ENCODE measurements at regions not wholly inside any gene's neighbourhood (a gene's known extent, or its start where the extent isn't known, plus 50 kb on each side); places are given as distances from the start of the nearest gene placed in this dataset.
A peak's percentile ranks its signal among the peaks of the same experiment; 100 is the strongest.

DNA sequence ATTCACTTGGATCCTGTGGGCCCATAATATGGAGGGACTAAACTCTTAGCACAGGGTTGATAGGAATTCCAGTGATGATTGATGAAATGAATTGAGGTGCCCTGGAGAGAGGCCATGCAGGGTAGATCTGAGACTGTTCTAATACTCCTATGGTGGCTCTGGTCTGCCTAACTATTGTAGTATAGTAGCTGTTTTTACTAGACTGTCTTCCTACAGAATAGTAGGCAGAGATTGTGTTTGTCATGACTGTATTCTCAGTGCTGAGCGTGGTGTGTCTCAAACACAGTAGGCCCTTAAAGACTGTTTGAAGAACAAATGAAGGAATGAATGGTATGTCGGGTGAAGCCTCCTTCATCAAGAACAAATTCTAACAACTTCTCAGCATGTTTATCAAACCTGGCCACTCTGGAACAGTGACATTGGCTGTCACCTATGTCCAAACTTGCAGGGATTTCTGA lies 107.0 kb upstream of the SESN3 start:
- Histone ChIP-seq H3K27ac (ENCODE audit: low read depth in 2 of 2, low read length in 2 of 2) (peak overlapping the region; percentile 36 to 62), H3K27me3 (ENCODE audit: control insufficient read depth, insufficient read depth, low read length) (no peaks in the 10 kb centered on the region), H3K4me1 (ENCODE audit: control insufficient read depth in 2 of 3, insufficient read depth in 2 of 3, low read depth in 1 of 3, low read length in 3 of 3) (peaks cover 17 to 25% (median 22%) of the 10 kb centered on the region in 3 donors), H3K36me3 (ENCODE audit: control insufficient read depth in 2 of 3, insufficient read depth in 3 of 3, low read length in 3 of 3) (no peaks in the 10 kb centered on the region), H3K9ac (ENCODE audit: low read length in 3 of 3) (no peak overlapping the region), H3K9me3 (ENCODE audit: control insufficient read depth in 2 of 3, insufficient read depth in 1 of 3, low read length in 3 of 3) (no peaks in the 10 kb centered on the region), H3K4me3 (ENCODE audit: low read length in 3 of 3) (no peak overlapping the region)
- DNase-seq: no peak
- intact Hi-C loops (cut with DNase I): no loop called here
- TF ChIP-seq, protein P1, sequence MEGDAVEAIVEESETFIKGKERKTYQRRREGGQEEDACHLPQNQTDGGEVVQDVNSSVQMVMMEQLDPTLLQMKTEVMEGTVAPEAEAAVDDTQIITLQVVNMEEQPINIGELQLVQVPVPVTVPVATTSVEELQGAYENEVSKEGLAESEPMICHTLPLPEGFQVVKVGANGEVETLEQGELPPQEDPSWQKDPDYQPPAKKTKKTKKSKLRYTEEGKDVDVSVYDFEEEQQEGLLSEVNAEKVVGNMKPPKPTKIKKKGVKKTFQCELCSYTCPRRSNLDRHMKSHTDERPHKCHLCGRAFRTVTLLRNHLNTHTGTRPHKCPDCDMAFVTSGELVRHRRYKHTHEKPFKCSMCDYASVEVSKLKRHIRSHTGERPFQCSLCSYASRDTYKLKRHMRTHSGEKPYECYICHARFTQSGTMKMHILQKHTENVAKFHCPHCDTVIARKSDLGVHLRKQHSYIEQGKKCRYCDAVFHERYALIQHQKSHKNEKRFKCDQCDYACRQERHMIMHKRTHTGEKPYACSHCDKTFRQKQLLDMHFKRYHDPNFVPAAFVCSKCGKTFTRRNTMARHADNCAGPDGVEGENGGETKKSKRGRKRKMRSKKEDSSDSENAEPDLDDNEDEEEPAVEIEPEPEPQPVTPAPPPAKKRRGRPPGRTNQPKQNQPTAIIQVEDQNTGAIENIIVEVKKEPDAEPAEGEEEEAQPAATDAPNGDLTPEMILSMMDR (IDR thresholded peaks at IDR 0.05; ENCODE audit: borderline replicate concordance, extremely low read depth, insufficient read depth): no peak
- no peak for FAIRE-seq

DNA sequence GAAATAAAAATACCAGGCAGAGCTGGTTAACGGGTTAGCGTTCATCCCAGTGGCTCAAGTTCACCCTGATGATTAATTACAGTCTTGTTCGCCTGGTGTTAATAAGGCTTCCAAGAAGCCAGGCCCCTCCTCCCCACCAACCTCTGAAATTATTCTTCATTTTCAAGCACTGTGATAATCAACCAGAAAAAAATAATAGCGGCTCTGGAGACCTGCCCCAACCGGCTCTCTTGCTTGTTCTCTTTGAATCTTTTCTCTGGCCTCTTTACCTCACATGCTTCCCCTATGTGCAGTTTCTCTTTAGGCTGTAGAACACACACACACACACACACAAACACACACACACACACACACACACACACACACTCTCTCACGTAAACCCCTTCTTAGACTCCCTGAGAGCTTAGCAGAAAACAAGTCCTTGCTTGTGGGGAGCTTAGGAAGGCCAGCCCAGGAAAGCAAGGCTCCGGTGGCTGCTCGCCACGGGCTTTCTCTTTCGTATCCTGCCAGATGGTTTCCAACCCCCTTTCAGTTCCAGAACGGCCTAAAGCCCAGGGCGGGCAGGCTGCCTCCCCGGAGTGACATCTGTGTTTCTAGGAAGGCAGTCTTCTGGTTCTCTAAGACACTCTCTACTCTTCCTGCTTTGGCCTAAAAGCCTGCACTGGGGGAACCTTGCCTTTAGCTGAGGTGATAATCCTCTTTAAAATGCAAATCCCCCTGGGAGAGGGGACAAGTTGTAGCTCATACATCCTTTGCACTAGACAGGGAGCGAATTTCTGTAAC lies 106.4 kb upstream of the SESN3 start:
- TF ChIP-seq, protein P1 (IDR thresholded peaks at IDR 0.05; ENCODE audit: borderline replicate concordance, extremely low read depth, insufficient read depth): no peak
- peak; percentile 51 to 79 (median 57) for DNase-seq
- FAIRE-seq: no peak
- Histone ChIP-seq H3K9me3 (ENCODE audit: control insufficient read depth in 2 of 3, insufficient read depth in 1 of 3, low read length in 3 of 3) (no peaks in the 10 kb centered on the region), H3K9ac (ENCODE audit: low read length in 3 of 3) (no peak overlapping the region), H3K27ac (ENCODE audit: low read depth in 2 of 2, low read length in 2 of 2) (peak overlapping the region; percentile 36 to 62), H3K36me3 (ENCODE audit: control insufficient read depth in 2 of 3, insufficient read depth in 3 of 3, low read length in 3 of 3) (no peaks in the 10 kb centered on the region), H3K4me3 (ENCODE audit: low read length in 3 of 3) (no peak overlapping the region), H3K4me1 (ENCODE audit: control insufficient read depth in 2 of 3, insufficient read depth in 2 of 3, low read depth in 1 of 3, low read length in 3 of 3) (peaks cover 17 to 25% (median 22%) of the 10 kb centered on the region in 3 donors), H3K27me3 (ENCODE audit: control insufficient read depth, insufficient read depth, low read length) (no peaks in the 10 kb centered on the region)
- intact Hi-C loops (cut with DNase I): no loop called here

GRCh38 chr11:95335989-95336388 lies 105.0 kb upstream of the SESN3 start:
- TF ChIP-seq, protein P1 (IDR thresholded peaks at IDR 0.05; ENCODE audit: borderline replicate concordance, extremely low read depth, insufficient read depth): no peak
- intact Hi-C loops (cut with DNase I): no loop called here
- Histone ChIP-seq H3K9ac (ENCODE audit: low read length in 3 of 3) (no peak overlapping the region), H3K9me3 (ENCODE audit: control insufficient read depth in 2 of 3, insufficient read depth in 1 of 3, low read length in 3 of 3) (no peaks in the 10 kb centered on the region), H3K27ac (ENCODE audit: low read depth in 2 of 2, low read length in 2 of 2) (no peak overlapping the region), H3K4me1 (ENCODE audit: control insufficient read depth in 2 of 3, insufficient read depth in 2 of 3, low read depth in 1 of 3, low read length in 3 of 3) (peaks cover 13 to 22% (median 21%) of the 10 kb centered on the region in 3 donors), H3K36me3 (ENCODE audit: control insufficient read depth in 2 of 3, insufficient read depth in 3 of 3, low read length in 3 of 3) (no peaks in the 10 kb centered on the region), H3K4me3 (ENCODE audit: low read length in 3 of 3) (no peak overlapping the region), H3K27me3 (ENCODE audit: control insufficient read depth, insufficient read depth, low read length) (no peaks in the 10 kb centered on the region)
- FAIRE-seq: no peak
- DNase-seq: peak in 2 of 5 donors; percentile 24 to 51
